Esophagus squamous epithelium (tissue), 5 donors: ENCODE measurements at regions not wholly inside any gene's neighbourhood (a gene's known extent, or its start where the extent isn't known, plus 50 kb on each side); places are given as distances from the start of the nearest gene placed in this dataset.
"Not testable (repeated sequence)": the region's sequence is repeated elsewhere in the genome, so short reads cannot be mapped to it uniquely, and the experiment has no call there.

Source experiments
- DNase-seq: peaks from one replicate; lab custom pipeline; 2025; lab: John Stamatoyannopoulos, UW
- H3K27ac ChIP-seq, 4 donors: fragments of 200-600 bp; sonication (generic); one replicate each; pipeline ENCODE4 v1.5.1; 2016 to 2019; ENCODE audit warnings: mild to moderate bottlenecking in 1 of 4
- H3K27me3 ChIP-seq, 4 donors: fragments of 200-600 bp; sonication (generic); 1 replicate in 3 of 4; 2 replicates in 1 of 4; pipeline versions ENCODE4 v1.5.1 to v1.6.0; 2017 to 2021; ENCODE audit warnings: antibody characterized with exemption in 1 of 4
- H3K36me3 ChIP-seq, 3 donors: fragments of 200-600 bp; sonication (generic); one replicate each; pipeline ENCODE4 v1.5.1; 2016 to 2019
- H3K4me1 ChIP-seq, 3 donors: fragments of 200-600 bp; sonication (generic); one replicate each; pipeline ENCODE4 v1.5.1; 2017 to 2019
- H3K4me3 ChIP-seq, 4 donors: fragments of 200-600 bp; sonication (generic); 1 replicate in 3 of 4; 2 replicates in 1 of 4; pipeline ENCODE4 v1.5.1; 2016 to 2019; ENCODE audit warnings: mild to moderate bottlenecking in 2 of 4, moderate library complexity in 1 of 4
- H3K9me3 ChIP-seq, 3 donors: fragments of 200-600 bp; sonication (generic); one replicate each; pipeline ENCODE4 v1.5.1; 2016 to 2019
- POLR2A ChIP-seq, 4 donors: fragments of 450-650 bp; IDR thresholded peaks; one replicate each; pipeline ENCODE4 v1.6.1; 2017; ENCODE audit warnings: antibody characterized with exemption in 4 of 4, mild to moderate bottlenecking in 4 of 4, moderate library complexity in 3 of 4
- WGBS, 2 donors: methylation state at CpG; one replicate each; pipeline ENCODE4 v1.1.5; 2018; 5-methylcytosine and 5-hydroxymethylcytosine counted together
- intact Hi-C: fragments of 100-400 bp; cut with DNase I; formaldehyde crosslinking; loops from one replicate; pipeline ENCODE4 v1.15.0; 2022
- TF ChIP-seq, protein P1 (sequence below), 6 experiments: fragments of 450-650 bp in 4 of 6; fragments of 200-600 bp in 2 of 6; sonication (generic) in 2 of 6; IDR thresholded peaks; one replicate each; pipeline ENCODE4 v1.5.1; 2016 to 2019; ENCODE audit warnings: antibody characterized with exemption in 6 of 6, mild to moderate bottlenecking in 4 of 6, moderate library complexity in 4 of 6
- donor health status: DM: yes; HTN: yes; CAD: no.

GRCh38 chr5:161002571-161003074 lies 150.6 kb upstream of the ATP10B start:
- WGBS, 2 donors, result 72 to 78% methylated on average over 1 of the region's 1 CpG
- H3K27me3 ChIP-seq, result no peaks in the 10 kb centered on the region
- intact Hi-C loops, result no loop called here
- no peak for TF ChIP-seq POLR2A (IDR thresholded peaks at IDR 0.05)
- TF ChIP-seq, protein P1, sequence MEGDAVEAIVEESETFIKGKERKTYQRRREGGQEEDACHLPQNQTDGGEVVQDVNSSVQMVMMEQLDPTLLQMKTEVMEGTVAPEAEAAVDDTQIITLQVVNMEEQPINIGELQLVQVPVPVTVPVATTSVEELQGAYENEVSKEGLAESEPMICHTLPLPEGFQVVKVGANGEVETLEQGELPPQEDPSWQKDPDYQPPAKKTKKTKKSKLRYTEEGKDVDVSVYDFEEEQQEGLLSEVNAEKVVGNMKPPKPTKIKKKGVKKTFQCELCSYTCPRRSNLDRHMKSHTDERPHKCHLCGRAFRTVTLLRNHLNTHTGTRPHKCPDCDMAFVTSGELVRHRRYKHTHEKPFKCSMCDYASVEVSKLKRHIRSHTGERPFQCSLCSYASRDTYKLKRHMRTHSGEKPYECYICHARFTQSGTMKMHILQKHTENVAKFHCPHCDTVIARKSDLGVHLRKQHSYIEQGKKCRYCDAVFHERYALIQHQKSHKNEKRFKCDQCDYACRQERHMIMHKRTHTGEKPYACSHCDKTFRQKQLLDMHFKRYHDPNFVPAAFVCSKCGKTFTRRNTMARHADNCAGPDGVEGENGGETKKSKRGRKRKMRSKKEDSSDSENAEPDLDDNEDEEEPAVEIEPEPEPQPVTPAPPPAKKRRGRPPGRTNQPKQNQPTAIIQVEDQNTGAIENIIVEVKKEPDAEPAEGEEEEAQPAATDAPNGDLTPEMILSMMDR (IDR thresholded peaks at IDR 0.05), result no peak
- no peak overlapping the region for H3K27ac ChIP-seq
- no peaks in the 10 kb centered on the region for H3K4me1 ChIP-seq
- peaks cover 0 to 8% (median 0%) of the 10 kb centered on the region in 3 donors for H3K9me3 ChIP-seq
- H3K36me3 ChIP-seq, result no peaks in the 10 kb centered on the region
- H3K4me3 ChIP-seq, result no peak overlapping the region
- no peak for DNase-seq

- Histone ChIP-seq H3K9me3 (peaks cover 0 to 8% (median 0%) of the 10 kb centered on the region in 3 donors), H3K36me3 (no peaks in the 10 kb centered on the region), H3K27ac (no peak overlapping the region), H3K27me3 (no peaks in the 10 kb centered on the region), H3K4me1 (no peaks in the 10 kb centered on the region), H3K4me3 (no peak overlapping the region)
- no peak for TF ChIP-seq POLR2A (IDR thresholded peaks at IDR 0.05)
- intact Hi-C loops, result no loop called here
- WGBS, 2 donors, result 72 to 77% methylated on average over 1 of the region's 1 CpG
- DNase-seq, result no peak
These were observed 149.6 kb upstream of the ATP10B start for GRCh38 chr5:161001604-161002003.

- H3K27ac ChIP-seq, H3K27me3 ChIP-seq, DNase-seq, intact Hi-C loops, H3K4me3 ChIP-seq, H3K4me1 ChIP-seq, H3K9me3 ChIP-seq, H3K36me3 ChIP-seq: not testable (repeated sequence)
- WGBS, 2 donors, result 75 to 82% methylated on average over 1 of the region's 1 CpG
These were observed 149.1 kb upstream of the ATP10B start for GRCh38 chr5:161001142-161001541.

- intact Hi-C loops, result no loop called here
- Histone ChIP-seq H3K4me1 (no peaks in the 10 kb centered on the region), H3K9me3 (no peaks in the 10 kb centered on the region), H3K27ac (no peak overlapping the region), H3K4me3 (no peak overlapping the region), H3K36me3 (no peaks in the 10 kb centered on the region), H3K27me3 (no peaks in the 10 kb centered on the region)
- TF ChIP-seq POLR2A (IDR thresholded peaks at IDR 0.05), result no peak
- TF ChIP-seq, protein P1 (IDR thresholded peaks at IDR 0.05), result no peak
- DNase-seq, result no peak
- 71 to 75% methylated on average over 1 of the region's 1 CpG for WGBS, 2 donors
These were observed 139.2 kb upstream of the ATP10B start for GRCh38 chr5:160991205-160991604.

- TF ChIP-seq POLR2A (IDR thresholded peaks at IDR 0.05), result no peak
- TF ChIP-seq, protein P1 (IDR thresholded peaks at IDR 0.05), result no peak
- Histone ChIP-seq H3K27ac (no peak overlapping the region), H3K4me1 (no peaks in the 10 kb centered on the region), H3K9me3 (no peaks in the 10 kb centered on the region), H3K4me3 (no peak overlapping the region), H3K36me3 (no peaks in the 10 kb centered on the region), H3K27me3 (no peaks in the 10 kb centered on the region)
- intact Hi-C loops, result no loop called here
- 54 to 68% methylated on average over 2 to 3 of the region's 3 CpGs for WGBS, 2 donors
- DNase-seq, result no peak
These were observed 127.4 kb upstream of the ATP10B start for GRCh38 chr5:160979385-160979784.

DNA sequence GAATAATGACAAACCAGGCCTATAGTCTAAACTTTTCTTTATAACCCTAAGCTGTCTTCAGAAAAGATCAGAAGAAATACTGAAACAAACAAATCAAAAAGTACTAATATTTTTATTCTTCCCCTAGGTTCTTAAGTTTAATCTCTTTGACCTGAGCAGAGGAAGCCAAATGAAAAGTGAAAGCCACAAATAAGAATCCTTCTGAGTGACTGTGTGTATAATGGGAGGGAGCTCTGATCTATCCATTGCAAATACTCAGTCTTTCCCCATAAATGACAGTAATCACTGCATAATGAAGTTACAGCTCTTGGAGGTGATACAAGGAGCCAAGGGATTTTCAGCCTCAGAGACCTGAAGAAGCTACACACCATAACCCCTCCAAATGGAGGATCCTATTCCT lies 126.9 kb upstream of the ATP10B start:
- TF ChIP-seq, protein P1 (IDR thresholded peaks at IDR 0.05), result no peak
- TF ChIP-seq POLR2A (IDR thresholded peaks at IDR 0.05), result no peak
- Histone ChIP-seq H3K27me3 (no peaks in the 10 kb centered on the region), H3K4me3 (no peak overlapping the region), H3K4me1 (no peaks in the 10 kb centered on the region), H3K27ac (no peak overlapping the region), H3K36me3 (no peaks in the 10 kb centered on the region), H3K9me3 (no peaks in the 10 kb centered on the region)
- no peak for DNase-seq
- intact Hi-C loops, result no loop called here
